CD8-positive, alpha-beta memory T cell (primary cell): ENCODE measurements at regions not wholly inside any gene's neighbourhood (a gene's known extent, or its start where the extent isn't known, plus 50 kb on each side); places are given as distances from the start of the nearest gene placed in this dataset.

Experiments used
- CTCF ChIA-PET: fragments of 350-600 bp; sonication (Branson Sonifier 250); formaldehyde crosslinking; loops from one replicate; lab custom pipeline; 2021; ENCODE audit warnings: antibody characterized with exemption; lab: Charles Lee
- POLR2A ChIA-PET: fragments of 350-600 bp; sonication (Branson Sonifier 250); formaldehyde crosslinking; loops from one replicate; lab custom pipeline; 2021; ENCODE audit warnings: antibody characterized with exemption; lab: Charles Lee
- DNase-seq, 5 donors: peaks; one replicate each; pipeline versions ENCODE4 v3.0.0 to v3.0.0-alpha.2; 2020 to 2022; ENCODE audit warnings: mixed read lengths in 1 of 5
- H3K27ac ChIP-seq: one replicate; pipeline ENCODE4 v1.7.0; 2013; ENCODE audit warnings: low read depth, mild to moderate bottlenecking, low read length, moderate library complexity
- H3K27me3 ChIP-seq: 2 replicates; pipeline ENCODE4 v1.7.0; 2013; ENCODE audit warnings: low read length, mild to moderate bottlenecking; ENCODE audit not compliant: insufficient read depth, poor library complexity, severe bottlenecking
- H3K36me3 ChIP-seq: 2 replicates; pipeline ENCODE4 v1.7.0; 2013; ENCODE audit warnings: mild to moderate bottlenecking, low read length, moderate library complexity; ENCODE audit not compliant: insufficient read depth
- H3K4me1 ChIP-seq: 2 replicates; pipeline ENCODE4 v1.7.0; 2013; ENCODE audit warnings: mild to moderate bottlenecking, low read length, moderate library complexity; ENCODE audit not compliant: insufficient read depth
- H3K4me3 ChIP-seq: 2 replicates; pipeline ENCODE4 v1.7.0; 2013; ENCODE audit warnings: mild to moderate bottlenecking, low read length
- H3K9me3 ChIP-seq: 2 replicates; pipeline ENCODE4 v1.7.0; 2013; ENCODE audit warnings: mild to moderate bottlenecking, low read length
- H3K27ac Mint-ChIP-seq, 8 donors: one replicate each; pipeline ENCODE4 v1.8.0; 2020 to 2021; ENCODE audit warnings: mixed read lengths in 8 of 8, mild to moderate bottlenecking in 6 of 8, inconsistent platforms in 3 of 8, moderate library complexity in 3 of 8
- H3K27me3 Mint-ChIP-seq, 2 donors: one replicate each; pipeline ENCODE4 v1.8.0; 2020 to 2021; ENCODE audit warnings: mixed read lengths in 2 of 2, mild to moderate bottlenecking in 1 of 2, moderate library complexity in 1 of 2
- H3K36me3 Mint-ChIP-seq, 3 donors: one replicate each; pipeline ENCODE4 v1.8.0; 2020 to 2021; ENCODE audit warnings: mixed read lengths in 3 of 3, inconsistent platforms in 1 of 3, mild to moderate bottlenecking in 1 of 3
- H3K4me1 Mint-ChIP-seq, 3 donors: one replicate each; pipeline ENCODE4 v1.8.0; 2020 to 2021; ENCODE audit warnings: mixed read lengths in 3 of 3, inconsistent platforms in 1 of 3, mild to moderate bottlenecking in 1 of 3
- H3K4me3 Mint-ChIP-seq, 7 donors: one replicate each; pipeline ENCODE4 v1.8.0; 2020 to 2021; ENCODE audit warnings: mixed read lengths in 7 of 7, mild to moderate bottlenecking in 6 of 7, moderate library complexity in 4 of 7, inconsistent platforms in 2 of 7
- H3K9me3 Mint-ChIP-seq, 5 donors: one replicate each; pipeline ENCODE4 v1.8.0; 2020 to 2022; ENCODE audit warnings: mixed read lengths in 5 of 5, mild to moderate bottlenecking in 3 of 5, moderate library complexity in 2 of 5, inconsistent platforms in 1 of 5

DNA sequence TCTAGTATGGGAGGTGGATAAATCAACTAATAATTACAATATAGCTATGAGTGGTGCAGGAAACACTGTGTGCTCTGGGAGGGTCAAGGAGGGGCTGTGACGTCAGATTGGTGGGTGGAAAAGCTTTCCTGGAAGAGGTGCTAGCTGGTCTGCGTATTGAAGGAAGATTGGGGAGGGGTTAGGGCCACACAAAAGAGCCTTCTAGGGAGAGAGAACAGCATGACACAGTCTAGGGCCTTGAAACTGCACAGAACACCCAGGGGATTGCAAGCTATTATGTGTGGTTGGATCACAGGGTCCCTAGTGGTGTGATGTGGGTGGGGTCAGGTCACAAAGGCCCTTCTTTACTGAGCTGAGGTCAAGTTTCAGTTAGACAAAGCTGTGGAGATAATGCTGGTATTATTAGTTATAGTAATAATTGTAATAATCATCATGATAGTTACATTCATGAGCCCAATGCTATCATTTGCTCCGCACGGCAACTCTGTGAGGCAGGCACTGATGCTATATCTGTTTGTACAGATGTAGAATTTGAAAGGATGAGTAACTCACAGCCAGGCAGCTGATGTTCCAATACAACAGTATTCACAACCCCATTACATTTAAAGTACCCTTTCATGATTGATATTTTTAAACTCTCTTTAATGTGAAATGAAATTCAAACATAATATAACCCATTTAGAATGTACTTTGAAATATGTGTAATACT, 197.4 kb upstream of the IL12B start:
- Histone ChIP-seq H3K27me3 (no peaks in the 10 kb centered on the region), H3K4me1 (no peaks in the 10 kb centered on the region), H3K9me3 (no peaks in the 10 kb centered on the region), H3K4me3 (no peak overlapping the region), H3K36me3 (no peaks in the 10 kb centered on the region), H3K27ac (no peak overlapping the region)
- POLR2A ChIA-PET: no interaction called here
- Mint-ChIP-seq H3K27me3 (peaks cover 0 to 11% of the 10 kb centered on the region in 2 donors), H3K36me3 (peaks cover 0 to 6% (median 3%) of the 10 kb centered on the region in 3 donors), H3K4me1 (no peaks in the 10 kb centered on the region), H3K27ac (no peak overlapping the region), H3K4me3 (no peak overlapping the region), H3K9me3 (peaks cover 0 to 6% (median 2%) of the 10 kb centered on the region in 5 donors)
- no peak for DNase-seq
- CTCF ChIA-PET: interaction anchor here (1.0 kb wide), 1 partner anchor 460 kb away, joined by 3 read pairs; no protein-coding TSS in a partner anchor

DNA sequence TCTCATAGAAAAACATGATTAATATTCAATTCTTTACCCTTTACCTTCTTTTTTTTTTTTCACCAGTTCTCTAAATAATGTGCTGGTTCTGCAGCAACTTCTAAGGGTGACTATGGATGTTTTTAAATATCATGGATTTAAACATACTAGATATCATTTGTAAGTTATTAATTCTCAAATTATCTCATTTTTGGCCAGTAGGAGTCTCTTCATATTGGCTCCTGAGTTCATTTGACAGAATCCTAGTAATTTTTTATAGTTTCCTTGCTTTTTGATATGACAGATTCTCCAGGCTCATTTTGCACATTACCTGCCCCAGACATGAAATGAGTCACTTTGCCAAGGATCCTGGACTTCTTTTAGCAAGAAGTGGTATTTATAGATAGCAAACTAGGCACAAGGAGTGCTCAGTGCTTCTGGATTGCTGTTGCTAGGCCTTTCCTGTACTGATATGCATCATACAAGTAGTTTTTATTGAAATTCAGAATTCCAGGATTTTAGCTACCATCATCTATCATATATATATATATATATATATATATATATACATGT, 201.3 kb upstream of the IL12B start:
- no peak overlapping the region for H3K4me3 ChIP-seq
- ChIA-PET POLR2A (no interaction called here), CTCF (no interaction called here)
- no peaks in the 10 kb centered on the region for H3K4me1 Mint-ChIP-seq
- no peaks in the 10 kb centered on the region for H3K4me1 ChIP-seq
- DNase-seq: no peak
- H3K27me3 ChIP-seq: no peaks in the 10 kb centered on the region
- H3K27me3 Mint-ChIP-seq: peaks cover 0 to 3% of the 10 kb centered on the region in 2 donors
- H3K27ac ChIP-seq: no peak overlapping the region
- no peaks in the 10 kb centered on the region for H3K9me3 ChIP-seq
- H3K36me3 ChIP-seq: no peaks in the 10 kb centered on the region
- no peak overlapping the region for H3K4me3 Mint-ChIP-seq
- no peak overlapping the region for H3K27ac Mint-ChIP-seq
- H3K9me3 Mint-ChIP-seq: peaks cover 0 to 6% (median 2%) of the 10 kb centered on the region in 5 donors
- H3K36me3 Mint-ChIP-seq: peaks cover 0 to 6% (median 3%) of the 10 kb centered on the region in 3 donors

DNA sequence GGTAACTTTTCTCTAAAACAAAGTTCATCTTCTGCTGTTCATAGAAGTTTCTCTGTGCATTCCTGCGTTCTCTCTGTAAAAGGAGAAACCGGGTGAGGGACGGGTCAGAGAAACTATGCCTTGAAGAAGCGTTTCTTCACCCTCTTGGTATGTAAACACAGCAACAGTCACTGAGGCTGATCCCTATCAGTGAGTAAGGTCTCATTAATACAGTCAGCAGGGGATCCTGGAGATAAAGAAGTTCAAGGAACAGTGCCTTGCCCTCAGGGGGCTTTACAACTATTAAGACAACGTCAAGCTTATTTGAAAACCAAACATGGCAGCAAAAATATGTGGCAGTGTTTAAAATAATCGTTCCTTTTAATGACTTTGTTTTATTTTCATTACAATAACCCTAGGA, 202.9 kb upstream of the IL12B start:
- Mint-ChIP-seq H3K27me3 (peaks cover 0 to 8% of the 10 kb centered on the region in 2 donors), H3K4me3 (no peak overlapping the region), H3K9me3 (peaks cover 0 to 6% (median 0%) of the 10 kb centered on the region in 5 donors), H3K27ac (no peak overlapping the region), H3K36me3 (peaks cover 0 to 6% (median 3%) of the 10 kb centered on the region in 3 donors), H3K4me1 (no peaks in the 10 kb centered on the region)
- no peak for DNase-seq
- H3K4me3 ChIP-seq: no peak overlapping the region
- no peaks in the 10 kb centered on the region for H3K36me3 ChIP-seq
- no peak overlapping the region for H3K27ac ChIP-seq
- ChIA-PET POLR2A (no interaction called here), CTCF (no interaction called here)
- no peaks in the 10 kb centered on the region for H3K9me3 ChIP-seq
- no peaks in the 10 kb centered on the region for H3K27me3 ChIP-seq
- no peaks in the 10 kb centered on the region for H3K4me1 ChIP-seq

DNA sequence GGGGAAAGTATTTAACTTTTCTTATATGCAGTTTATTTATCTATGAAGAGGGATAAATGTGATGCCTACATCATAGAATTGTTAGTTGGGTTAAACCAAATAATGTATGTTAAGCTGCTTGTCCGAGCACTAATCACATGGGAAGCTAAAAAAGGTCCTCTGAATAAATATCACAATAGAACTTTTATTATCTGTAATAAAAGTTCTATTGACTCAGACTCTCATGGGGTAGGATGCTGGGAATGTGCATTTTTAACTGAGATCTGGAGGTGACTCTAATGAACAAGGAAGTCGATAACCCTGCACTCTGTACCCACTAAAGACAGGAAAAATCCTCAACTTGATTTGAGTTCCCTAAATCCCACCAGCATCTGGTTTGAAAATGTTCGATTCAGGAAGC, 205.9 kb upstream of the IL12B start:
- no peaks in the 10 kb centered on the region for H3K9me3 ChIP-seq
- H3K36me3 ChIP-seq: no peaks in the 10 kb centered on the region
- Mint-ChIP-seq H3K27ac (no peak overlapping the region), H3K27me3 (peaks cover 0 to 8% of the 10 kb centered on the region in 2 donors), H3K9me3 (no peaks in the 10 kb centered on the region), H3K36me3 (peaks cover 0 to 2% (median 0%) of the 10 kb centered on the region in 3 donors), H3K4me3 (no peak overlapping the region), H3K4me1 (no peaks in the 10 kb centered on the region)
- H3K27ac ChIP-seq: no peak overlapping the region
- ChIA-PET POLR2A (no interaction called here), CTCF (no interaction called here)
- no peak overlapping the region for H3K4me3 ChIP-seq
- H3K4me1 ChIP-seq: no peaks in the 10 kb centered on the region
- DNase-seq: no peak
- H3K27me3 ChIP-seq: no peaks in the 10 kb centered on the region

- Mint-ChIP-seq H3K27me3 (peaks cover 0 to 8% of the 10 kb centered on the region in 2 donors), H3K36me3 (peaks cover 0 to 2% (median 0%) of the 10 kb centered on the region in 3 donors), H3K4me3 (no peak overlapping the region), H3K4me1 (no peaks in the 10 kb centered on the region), H3K27ac (no peak overlapping the region), H3K9me3 (no peaks in the 10 kb centered on the region)
- Histone ChIP-seq H3K4me1 (no peaks in the 10 kb centered on the region), H3K27ac (no peak overlapping the region), H3K36me3 (no peaks in the 10 kb centered on the region), H3K4me3 (no peak overlapping the region), H3K9me3 (no peaks in the 10 kb centered on the region), H3K27me3 (no peaks in the 10 kb centered on the region)
- POLR2A ChIA-PET: no interaction called here
- DNase-seq: no peak
- CTCF ChIA-PET: interaction anchor here (0.5 kb wide), 1 partner anchor 20 kb away, joined by 4 read pairs; no protein-coding TSS in a partner anchor
Observed at GRCh38 chr5:159536646-159537045, 206.4 kb upstream of the IL12B start.

- H3K4me1 ChIP-seq: no peaks in the 10 kb centered on the region
- H3K4me3 ChIP-seq: no peak overlapping the region
- DNase-seq: no peak
- Mint-ChIP-seq H3K9me3 (no peaks in the 10 kb centered on the region), H3K27me3 (peaks cover 2 to 22% of the 10 kb centered on the region in 2 donors), H3K27ac (no peak overlapping the region), H3K4me3 (no peak overlapping the region), H3K4me1 (no peaks in the 10 kb centered on the region), H3K36me3 (peaks cover 0 to 5% (median 2%) of the 10 kb centered on the region in 3 donors)
- ChIA-PET CTCF (interaction anchor here (1.1 kb wide), 1 partner anchor 10 kb away, joined by 3 read pairs; no protein-coding TSS in a partner anchor), POLR2A (no interaction called here)
- H3K9me3 ChIP-seq: no peaks in the 10 kb centered on the region
- H3K27ac ChIP-seq: no peak overlapping the region
- H3K27me3 ChIP-seq: no peaks in the 10 kb centered on the region
- no peaks in the 10 kb centered on the region for H3K36me3 ChIP-seq
Observed at GRCh38 chr5:159539678-159540077, 209.4 kb upstream of the IL12B start.

DNA sequence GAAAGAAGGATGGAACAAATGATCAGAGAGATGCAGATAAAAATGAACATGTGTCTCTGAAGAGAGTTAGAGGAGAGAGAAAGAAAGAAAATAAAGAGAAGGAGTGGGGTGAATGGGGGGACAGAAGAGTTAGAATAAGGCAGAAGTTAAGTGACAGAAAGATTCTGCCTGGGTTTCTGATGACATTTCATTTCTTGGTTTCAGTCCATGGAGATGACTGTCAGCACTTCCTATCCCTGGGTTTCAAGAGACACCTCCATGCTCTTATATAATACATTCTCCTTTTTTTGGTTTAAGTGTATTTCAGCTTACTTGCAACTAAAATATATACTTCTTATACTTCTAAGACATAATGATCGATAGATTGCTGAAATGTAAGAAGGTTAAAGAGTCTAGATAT, 213.0 kb upstream of the IL12B start:
- H3K4me3 Mint-ChIP-seq: no peak overlapping the region
- H3K4me1 Mint-ChIP-seq: no peaks in the 10 kb centered on the region
- peaks cover 7 to 20% of the 10 kb centered on the region in 2 donors for H3K27me3 Mint-ChIP-seq
- POLR2A ChIA-PET: no interaction called here
- H3K9me3 Mint-ChIP-seq: peaks cover 0 to 5% (median 3%) of the 10 kb centered on the region in 5 donors
- CTCF ChIA-PET: no interaction called here
- peaks cover 0 to 12% (median 7%) of the 10 kb centered on the region in 3 donors for H3K36me3 Mint-ChIP-seq
- no peak overlapping the region for H3K27ac ChIP-seq
- no peaks in the 10 kb centered on the region for H3K27me3 ChIP-seq
- H3K27ac Mint-ChIP-seq: no peak overlapping the region
- H3K4me1 ChIP-seq: no peaks in the 10 kb centered on the region
- no peaks in the 10 kb centered on the region for H3K9me3 ChIP-seq
- H3K36me3 ChIP-seq: no peaks in the 10 kb centered on the region
- no peak for DNase-seq
- H3K4me3 ChIP-seq: no peak overlapping the region

DNA sequence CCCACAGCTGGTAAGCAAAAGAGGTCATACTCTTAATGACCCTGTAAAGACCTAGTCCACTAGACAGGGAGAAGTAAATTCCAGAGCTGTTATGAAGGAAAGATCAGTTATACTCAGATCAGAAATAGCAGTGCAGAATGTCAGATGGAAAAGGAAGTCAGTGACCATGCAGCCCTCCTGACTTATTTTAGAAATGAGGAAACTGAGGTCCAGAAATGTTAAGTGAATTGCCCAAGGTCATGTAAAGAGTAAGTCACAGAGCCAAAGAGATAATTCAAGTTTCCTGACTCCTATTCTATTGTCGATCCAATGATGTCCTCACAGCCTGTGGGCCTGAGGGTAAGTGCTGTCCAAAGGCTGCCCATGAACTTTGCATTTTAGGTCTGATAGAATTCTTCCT, 214.9 kb upstream of the IL12B start:
- no peak for DNase-seq
- Histone ChIP-seq H3K27ac (no peak overlapping the region), H3K9me3 (no peaks in the 10 kb centered on the region), H3K36me3 (no peaks in the 10 kb centered on the region), H3K4me3 (no peak overlapping the region), H3K4me1 (no peaks in the 10 kb centered on the region), H3K27me3 (no peaks in the 10 kb centered on the region)
- Mint-ChIP-seq H3K9me3 (peaks cover 0 to 5% (median 3%) of the 10 kb centered on the region in 5 donors), H3K4me3 (no peak overlapping the region), H3K27me3 (peaks cover 7 to 20% of the 10 kb centered on the region in 2 donors), H3K36me3 (peaks cover 0 to 12% (median 7%) of the 10 kb centered on the region in 3 donors), H3K4me1 (no peaks in the 10 kb centered on the region), H3K27ac (no peak overlapping the region)
- ChIA-PET POLR2A (no interaction called here), CTCF (no interaction called here)
